Esophagus muscularis mucosa (tissue), 3 donors: ENCODE measurements at regions not wholly inside any gene's neighbourhood (a gene's known extent, or its start where the extent isn't known, plus 50 kb on each side); places are given as distances from the start of the nearest gene placed in this dataset.

Source experiments
- POLR2A ChIP-seq: fragments of 450-650 bp; IDR thresholded peaks from one replicate; pipeline ENCODE4 v1.6.1; 2017; ENCODE audit warnings: antibody characterized with exemption, moderate library complexity, mild to moderate bottlenecking, low read depth
- TF ChIP-seq, protein P1 (sequence below), 3 experiments: fragments of 200-600 bp in 2 of 3; fragments of 450-650 bp in 1 of 3; sonication (generic) in 2 of 3; IDR thresholded peaks; one replicate each; pipeline ENCODE4 v1.5.1; 2017 to 2019; ENCODE audit warnings: antibody characterized with exemption in 3 of 3, mild to moderate bottlenecking in 2 of 3, moderate library complexity in 1 of 3

DNA sequence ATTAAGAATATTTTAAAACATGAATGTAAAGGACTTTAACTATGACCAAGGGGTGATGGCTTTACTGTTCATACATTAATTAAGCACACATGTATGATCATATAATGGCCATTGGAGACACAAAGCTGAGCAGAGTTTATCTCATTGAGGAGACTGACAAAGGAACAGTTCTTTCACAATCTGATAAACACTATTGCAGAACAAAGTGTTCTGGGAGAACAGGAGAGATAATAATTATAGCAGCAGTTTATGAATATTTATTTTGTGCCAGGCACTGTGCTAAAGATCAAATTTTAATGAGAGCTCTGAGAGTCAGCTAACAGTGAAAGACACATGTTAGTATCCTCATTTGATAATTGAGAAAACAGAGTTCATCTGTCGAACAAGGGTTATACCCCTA lies 242.4 kb upstream of the NR3C2 start:
- TF ChIP-seq, protein P1, sequence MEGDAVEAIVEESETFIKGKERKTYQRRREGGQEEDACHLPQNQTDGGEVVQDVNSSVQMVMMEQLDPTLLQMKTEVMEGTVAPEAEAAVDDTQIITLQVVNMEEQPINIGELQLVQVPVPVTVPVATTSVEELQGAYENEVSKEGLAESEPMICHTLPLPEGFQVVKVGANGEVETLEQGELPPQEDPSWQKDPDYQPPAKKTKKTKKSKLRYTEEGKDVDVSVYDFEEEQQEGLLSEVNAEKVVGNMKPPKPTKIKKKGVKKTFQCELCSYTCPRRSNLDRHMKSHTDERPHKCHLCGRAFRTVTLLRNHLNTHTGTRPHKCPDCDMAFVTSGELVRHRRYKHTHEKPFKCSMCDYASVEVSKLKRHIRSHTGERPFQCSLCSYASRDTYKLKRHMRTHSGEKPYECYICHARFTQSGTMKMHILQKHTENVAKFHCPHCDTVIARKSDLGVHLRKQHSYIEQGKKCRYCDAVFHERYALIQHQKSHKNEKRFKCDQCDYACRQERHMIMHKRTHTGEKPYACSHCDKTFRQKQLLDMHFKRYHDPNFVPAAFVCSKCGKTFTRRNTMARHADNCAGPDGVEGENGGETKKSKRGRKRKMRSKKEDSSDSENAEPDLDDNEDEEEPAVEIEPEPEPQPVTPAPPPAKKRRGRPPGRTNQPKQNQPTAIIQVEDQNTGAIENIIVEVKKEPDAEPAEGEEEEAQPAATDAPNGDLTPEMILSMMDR (IDR thresholded peaks at IDR 0.05) = no peak
- no peak for TF ChIP-seq POLR2A
